Occipital lobe (tissue), 1 donor: ENCODE measurements at regions not wholly inside any gene's neighbourhood (a gene's known extent, or its start where the extent isn't known, plus 50 kb on each side); places are given as distances from the start of the nearest gene placed in this dataset.
"Not testable (repeated sequence)": the region's sequence is repeated elsewhere in the genome, so short reads cannot be mapped to it uniquely, and the experiment has no call there.

ENCODE experiments used
- DNase-seq: peaks from one replicate; lab custom pipeline; 2025; lab: John Stamatoyannopoulos, UW

DNA sequence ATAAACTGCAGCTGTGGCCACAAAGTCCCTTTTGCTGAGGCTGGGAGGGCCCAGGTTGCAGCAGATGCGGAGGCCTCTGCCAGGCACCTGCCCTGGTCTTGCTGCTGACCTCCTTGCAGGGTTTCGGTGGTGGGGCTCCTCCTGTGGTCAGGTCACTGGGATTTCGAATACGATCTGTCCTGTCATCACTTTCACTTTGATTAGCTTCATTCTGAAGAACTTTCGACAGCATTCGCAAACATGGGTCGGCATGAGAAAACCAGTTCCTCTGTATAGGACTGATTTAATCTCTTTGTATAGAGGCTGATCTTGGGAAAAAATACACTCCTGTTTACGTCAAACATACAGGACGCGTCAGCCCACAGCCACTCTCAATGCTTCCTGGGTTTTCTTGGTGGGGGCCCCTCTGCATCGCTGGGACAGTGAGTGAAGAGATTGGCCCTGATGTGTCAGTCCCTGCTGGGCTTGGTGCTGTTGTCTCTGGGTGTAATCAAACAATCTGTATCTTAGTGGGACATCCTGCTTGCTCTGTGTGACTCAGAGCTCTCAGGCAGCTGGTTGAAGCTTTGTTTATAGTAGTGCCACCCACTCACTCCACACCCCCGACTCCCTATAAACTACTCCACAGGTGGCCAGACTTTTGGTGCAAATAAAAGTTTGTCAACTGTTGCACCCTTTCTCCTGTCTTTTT is 209.4 kb upstream of the CXCR4 start:
- no peak for DNase-seq

DNA sequence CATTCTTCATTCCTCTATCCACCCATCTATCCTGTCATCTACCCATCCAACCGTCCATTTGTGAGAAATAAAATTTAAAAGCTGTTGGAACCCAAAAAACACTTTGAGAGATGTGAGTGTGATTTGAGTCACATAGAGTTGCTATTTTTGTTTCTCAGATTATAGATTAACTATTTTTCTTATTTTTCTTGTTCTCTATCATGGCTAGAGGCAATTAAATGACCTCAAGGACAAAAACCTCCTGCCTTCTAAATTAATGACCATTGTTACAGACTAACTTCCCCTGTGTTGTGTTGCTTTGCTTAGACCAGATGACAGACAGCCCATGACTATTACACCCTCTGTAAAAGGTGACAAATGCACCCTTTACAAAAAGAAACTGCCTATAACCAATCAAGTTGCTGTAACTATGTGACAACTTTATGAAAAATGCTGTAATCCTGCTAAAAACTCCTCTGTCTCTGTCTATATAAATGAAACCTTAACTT is 207.9 kb upstream of the CXCR4 start:
- no peak for DNase-seq

DNA sequence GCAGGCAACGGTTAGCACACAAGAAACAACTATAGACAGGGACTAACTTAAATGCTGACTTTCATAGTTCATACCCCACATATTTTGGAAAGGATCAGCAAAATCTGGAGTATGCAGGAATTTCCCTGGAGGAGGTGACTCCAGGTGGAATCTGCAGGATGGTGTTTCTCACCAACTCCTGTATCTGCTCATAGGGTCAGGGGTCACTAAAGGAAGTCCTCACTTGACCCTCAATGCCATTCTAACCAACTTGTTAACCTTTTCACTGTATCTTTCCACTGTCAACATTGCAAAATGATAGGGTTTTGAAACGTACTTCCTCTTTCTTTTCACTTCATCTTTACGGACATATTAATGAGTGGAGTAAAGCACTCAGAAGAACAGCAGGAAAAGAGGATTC is 207.0 kb upstream of the CXCR4 start:
- no peak for DNase-seq

- no peak for DNase-seq
These were observed 206.0 kb upstream of the CXCR4 start for GRCh38 chr2:136323935-136324334.

- no peak for DNase-seq
These were observed 205.2 kb upstream of the CXCR4 start for GRCh38 chr2:136323195-136323594.

DNA sequence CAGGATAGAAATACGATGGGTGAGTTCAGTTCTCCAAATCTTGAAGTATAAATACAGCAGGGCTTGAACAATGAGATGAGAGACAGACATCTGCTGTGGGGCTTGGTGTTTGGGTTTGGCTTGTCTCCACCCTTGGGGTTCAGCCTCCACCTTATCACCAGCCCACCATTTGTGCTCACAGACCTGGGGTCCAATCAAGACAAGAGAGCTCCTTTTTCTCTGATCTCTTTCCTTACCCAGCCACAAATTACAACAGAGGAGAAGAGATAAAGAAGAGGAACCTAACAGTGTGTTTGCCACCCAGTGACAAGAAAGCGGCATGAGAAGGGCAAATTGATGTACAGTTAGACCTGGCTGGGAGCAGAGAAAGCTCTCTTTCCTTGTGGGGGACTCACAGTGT is 204.5 kb upstream of the CXCR4 start:
- no peak for DNase-seq

DNA sequence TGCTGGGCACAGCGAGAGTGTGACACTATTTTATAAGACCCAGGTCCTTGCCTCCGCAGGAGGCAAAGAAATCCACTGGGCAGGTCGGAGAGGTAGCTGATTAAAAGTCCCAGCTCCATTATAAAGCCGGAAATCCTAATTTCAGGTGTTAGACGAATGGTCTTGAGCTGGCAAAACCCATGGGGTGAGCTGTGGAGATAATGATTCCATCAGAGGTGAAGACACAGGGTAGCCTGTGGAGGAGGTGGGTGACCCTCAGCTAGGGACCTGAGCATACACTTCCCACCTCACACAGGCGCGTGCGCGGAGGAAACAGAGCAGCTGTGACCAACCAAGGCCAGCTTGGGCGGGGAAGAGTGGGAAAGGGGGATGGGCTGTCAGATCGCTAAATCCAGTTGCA is 201.7 kb upstream of the CXCR4 start:
- no peak for DNase-seq

DNA sequence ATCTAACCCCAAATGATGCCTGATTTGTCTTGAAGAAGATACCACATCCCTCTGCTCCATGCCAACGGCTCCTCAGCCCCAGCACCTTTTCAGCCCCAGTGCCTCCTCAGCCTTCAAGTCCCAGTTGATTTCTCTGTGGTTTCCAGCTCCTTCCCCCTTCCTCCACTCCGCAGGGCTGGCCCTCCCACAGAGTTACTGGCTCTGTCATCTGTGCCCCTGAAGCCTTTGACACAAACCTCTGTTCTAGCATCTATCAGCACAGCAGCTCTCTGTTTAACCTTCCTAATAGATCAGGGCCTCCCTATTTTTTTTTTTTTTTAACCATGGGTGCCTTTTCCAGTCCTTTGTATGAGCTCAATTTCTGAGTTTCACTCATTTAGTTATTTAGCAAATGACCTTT is 201.3 kb upstream of the CXCR4 start:
- no peak for DNase-seq

GRCh38 chr2:136314240-136314639 is 196.3 kb upstream of the CXCR4 start:
- no peak for DNase-seq

GRCh38 chr2:136312568-136312967 is 194.6 kb upstream of the CXCR4 start:
- not testable (repeated sequence) for DNase-seq

DNA sequence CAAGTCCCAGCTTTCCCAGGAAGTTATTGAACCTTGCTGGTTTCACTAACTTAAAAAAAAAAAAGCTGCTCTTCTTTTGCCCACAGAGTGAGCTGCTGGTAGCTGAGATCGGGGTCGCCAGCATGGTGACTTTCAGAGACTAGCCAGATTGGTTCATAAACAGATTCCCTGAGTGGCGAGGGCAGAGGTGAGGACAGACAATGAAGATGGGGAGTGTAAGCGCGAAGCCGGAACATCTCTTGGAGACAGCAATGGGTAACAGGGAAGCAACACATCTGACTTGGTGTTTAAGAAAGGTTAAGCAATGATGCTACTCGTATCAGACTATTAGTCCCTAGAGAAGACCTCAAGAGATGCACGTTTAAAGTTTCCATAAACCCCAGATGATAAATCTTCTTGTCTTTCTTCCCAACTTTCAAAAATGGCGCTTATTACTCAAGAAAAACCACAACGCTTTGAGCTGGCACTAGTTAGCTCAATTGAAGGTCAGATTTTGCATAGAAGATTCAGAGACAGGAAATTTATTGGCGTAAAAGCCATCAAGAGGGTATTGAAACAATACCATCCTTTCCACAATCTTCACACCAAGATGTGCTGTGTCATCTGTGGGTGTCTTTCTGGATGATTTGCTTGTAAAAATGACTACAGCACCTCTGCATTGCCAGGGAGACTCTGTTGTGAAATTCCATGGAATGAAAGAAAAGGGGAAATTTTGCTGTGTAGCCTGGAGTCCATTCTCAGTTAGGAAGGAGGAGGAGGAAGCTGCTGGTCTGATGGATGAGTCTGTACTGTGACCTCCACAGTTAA is 193.1 kb upstream of the CXCR4 start:
- DNase-seq, result no peak

DNA sequence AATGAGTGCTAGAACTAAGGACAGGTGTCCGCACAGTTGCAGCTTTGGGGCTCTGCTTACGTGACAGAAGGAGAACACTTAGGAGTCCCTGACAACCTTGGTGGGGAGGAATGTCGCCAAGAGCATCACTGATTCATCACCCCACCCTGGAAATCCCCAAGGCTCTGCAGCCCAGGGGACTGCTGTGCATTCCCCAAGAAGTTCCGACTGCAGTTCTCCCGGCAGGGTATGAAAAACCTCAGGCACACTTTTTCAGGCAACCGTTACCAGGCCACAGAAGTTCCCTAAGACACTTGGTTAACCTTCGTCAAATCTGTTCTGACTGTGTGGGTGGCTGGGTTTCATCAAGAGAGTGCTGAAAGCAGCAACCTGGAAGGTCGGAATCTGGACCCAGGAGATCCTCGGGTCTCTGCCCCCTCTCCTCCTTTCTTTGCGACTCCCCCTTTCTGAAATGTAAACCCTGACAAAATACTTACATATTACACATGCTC is 192.1 kb upstream of the CXCR4 start:
- DNase-seq, result no peak

- DNase-seq, result no peak
These were observed 190.7 kb upstream of the CXCR4 start for GRCh38 chr2:136308611-136309010.

DNA sequence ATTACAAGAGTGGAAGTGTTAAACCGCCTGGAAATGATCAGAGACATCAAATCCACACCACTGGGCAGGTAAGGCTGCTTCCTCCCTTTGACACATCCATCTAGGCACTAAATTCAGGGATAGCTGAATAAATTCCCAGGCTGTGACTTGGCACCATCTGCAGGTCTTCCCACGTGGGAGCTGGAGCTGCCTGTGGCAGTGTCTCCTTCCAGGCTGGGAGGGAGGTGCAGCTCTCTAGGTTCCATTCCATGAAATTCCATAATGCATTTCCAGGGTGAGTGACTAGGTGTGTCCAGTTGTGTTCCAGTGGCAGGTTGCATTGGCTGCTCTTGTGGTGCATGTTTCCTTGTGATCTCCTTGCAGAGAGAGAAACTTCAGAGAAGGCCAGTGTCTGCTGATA is 188.9 kb upstream of the CXCR4 start:
- DNase-seq, result no peak

DNA sequence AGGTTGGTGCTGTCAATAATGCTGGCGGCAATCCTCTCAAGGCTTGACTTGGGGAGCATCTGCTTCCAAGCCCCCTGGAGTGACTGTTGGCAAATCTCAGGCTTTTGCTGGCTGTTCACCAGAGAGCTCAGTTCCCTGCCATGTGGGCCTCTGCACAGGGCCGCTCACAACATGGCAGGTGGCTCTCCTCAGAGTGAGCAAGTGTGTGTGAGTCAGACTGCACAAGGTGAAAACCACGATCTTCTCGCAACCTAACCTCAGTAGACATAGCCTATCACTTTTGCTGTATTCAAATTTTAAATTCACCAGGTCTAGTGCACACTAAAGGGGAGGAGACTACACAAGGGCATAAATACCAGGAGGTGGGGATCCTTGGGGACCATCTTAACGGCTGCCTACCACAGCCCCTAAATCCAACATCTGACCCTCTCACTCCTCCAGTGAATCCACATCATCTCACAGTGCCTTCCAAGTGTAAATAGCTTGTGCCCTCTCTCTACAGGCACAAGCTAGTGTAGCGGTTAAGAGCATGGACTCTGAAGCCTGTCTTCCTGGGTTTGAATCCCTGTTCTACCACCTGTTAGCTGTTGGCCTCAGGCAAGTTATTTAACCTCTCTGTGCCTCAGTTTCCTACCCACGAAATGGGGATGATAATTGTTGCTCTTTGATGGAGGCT is 187.7 kb upstream of the CXCR4 start:
- DNase-seq, result no peak

DNA sequence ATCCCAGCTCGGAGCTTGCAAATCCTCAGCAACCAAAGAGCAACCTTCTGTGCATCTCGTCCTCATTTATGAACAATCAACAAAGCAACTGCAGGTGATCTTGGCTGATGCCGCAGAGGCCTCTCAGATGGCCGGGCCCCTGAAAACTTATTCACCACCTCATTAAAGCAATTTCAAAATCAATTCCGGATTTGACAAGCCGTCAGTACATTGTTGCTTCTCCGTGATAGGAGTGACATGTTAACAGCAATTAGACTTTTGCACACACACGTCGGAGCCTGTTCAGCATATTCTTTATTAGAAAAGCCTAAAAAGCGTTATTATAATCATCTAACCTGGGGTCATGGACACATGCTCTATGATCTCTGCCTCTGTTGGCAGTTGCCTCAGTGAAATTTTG is 183.1 kb upstream of the CXCR4 start:
- DNase-seq, result no peak

- DNase-seq, result no peak
These were observed 180.7 kb upstream of the CXCR4 start for GRCh38 chr2:136298631-136299030.

DNA sequence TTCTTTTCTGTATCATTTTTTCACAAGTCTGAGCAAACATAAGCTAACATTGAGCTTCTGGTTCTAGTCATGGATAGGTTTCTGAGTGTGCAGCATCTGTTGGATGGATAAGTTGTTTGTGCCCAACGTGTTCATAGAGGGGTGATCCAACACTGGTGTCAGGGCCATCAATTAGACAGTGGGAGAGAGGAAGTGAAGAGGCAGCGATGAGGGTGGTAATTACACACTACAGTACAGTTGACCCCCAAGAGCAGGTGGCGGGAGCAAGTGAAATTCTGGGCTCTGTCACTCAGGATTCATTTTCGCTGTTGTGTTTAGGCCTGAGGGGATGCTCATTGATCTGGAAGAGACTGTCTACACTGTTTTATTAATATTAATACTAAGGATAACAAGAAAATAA is 180.0 kb upstream of the CXCR4 start:
- DNase-seq, result no peak

DNA sequence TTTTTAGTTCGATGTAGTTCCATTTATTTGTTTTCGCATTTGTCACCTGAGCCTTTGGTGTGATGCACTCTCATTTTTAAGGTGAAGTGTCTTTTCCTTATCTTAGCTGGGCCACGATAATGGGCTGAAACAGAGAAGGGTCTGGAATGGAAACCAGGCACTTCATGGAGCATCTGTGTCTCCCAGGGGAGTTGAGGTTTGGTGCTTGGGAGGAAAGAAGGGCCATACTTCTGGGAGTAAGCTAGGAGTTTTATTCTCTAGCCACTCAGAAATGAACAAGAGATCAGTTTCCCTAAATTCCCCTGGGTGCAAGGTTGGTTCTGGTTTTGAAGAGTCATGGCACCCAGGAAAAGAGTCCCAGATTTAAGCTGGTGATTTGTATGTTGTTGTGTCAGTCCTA is 179.4 kb upstream of the CXCR4 start:
- DNase-seq, result no peak

DNA sequence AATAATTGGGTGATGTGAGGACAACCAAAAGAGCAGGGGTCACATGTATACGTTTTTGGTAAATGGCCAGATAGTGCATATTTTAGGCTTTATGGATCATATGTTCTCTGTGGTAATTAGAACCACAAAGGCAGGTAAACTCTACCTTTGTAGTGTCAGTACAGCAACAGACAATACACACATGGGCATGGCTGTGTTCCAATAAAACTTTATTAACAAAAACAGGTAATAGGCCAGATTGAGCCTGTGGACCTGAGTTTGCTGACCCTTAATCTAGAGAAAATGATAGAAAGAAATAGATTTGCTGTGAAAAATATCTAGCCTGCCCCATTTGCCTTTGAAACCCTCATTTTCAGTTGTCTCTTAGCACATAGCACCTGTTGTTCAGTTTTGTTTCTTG is 177.2 kb upstream of the CXCR4 start:
- DNase-seq, result no peak

- DNase-seq, result no peak
These were observed 173.9 kb upstream of the CXCR4 start for GRCh38 chr2:136291871-136292270.

DNA sequence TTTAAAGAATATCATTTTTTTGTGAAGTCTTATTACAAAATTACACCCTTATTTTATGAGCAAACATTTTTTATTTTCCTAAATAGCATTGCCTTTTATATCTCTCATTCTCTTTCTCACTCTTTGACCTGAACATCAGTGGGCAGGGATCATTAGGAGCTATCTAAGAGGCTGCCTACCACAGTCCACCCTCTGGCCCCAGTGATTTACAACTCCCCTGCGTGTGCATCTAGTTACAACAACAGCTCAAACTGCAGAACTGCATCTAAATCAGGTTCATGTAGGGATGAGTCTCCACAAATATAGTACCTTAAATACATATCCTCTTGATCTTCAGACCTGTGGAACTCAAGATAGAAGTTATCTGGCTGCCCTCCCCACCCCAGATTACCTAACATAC is 172.4 kb upstream of the CXCR4 start:
- no peak for DNase-seq
